Fibroblast of mammary gland (primary cell): ENCODE measurements at regions not wholly inside any gene's neighbourhood (a gene's known extent, or its start where the extent isn't known, plus 50 kb on each side); places are given as distances from the start of the nearest gene placed in this dataset.
"Not testable (repeated sequence)": the region's sequence is repeated elsewhere in the genome, so short reads cannot be mapped to it uniquely, and the experiment has no call there.

Source experiments
- DNase-seq: peaks from one replicate; pipeline ENCODE4 v3.0.0-alpha.2; 2010; ENCODE audit warnings: low read depth
- H3K4me3 ChIP-seq: 2 replicates; pipeline ENCODE4 v1.5.1; 2011; ENCODE audit warnings: low read depth, mild to moderate bottlenecking, low read length, moderate library complexity; ENCODE audit not compliant: control insufficient read depth
- TF ChIP-seq, protein P1 (sequence below): conservative IDR thresholded peaks from 2 replicates; pipeline ENCODE4 v1.5.1; 2011; ENCODE audit warnings: low read depth, low read length, inconsistent platforms; ENCODE audit not compliant: control insufficient read depth, insufficient read depth

DNA sequence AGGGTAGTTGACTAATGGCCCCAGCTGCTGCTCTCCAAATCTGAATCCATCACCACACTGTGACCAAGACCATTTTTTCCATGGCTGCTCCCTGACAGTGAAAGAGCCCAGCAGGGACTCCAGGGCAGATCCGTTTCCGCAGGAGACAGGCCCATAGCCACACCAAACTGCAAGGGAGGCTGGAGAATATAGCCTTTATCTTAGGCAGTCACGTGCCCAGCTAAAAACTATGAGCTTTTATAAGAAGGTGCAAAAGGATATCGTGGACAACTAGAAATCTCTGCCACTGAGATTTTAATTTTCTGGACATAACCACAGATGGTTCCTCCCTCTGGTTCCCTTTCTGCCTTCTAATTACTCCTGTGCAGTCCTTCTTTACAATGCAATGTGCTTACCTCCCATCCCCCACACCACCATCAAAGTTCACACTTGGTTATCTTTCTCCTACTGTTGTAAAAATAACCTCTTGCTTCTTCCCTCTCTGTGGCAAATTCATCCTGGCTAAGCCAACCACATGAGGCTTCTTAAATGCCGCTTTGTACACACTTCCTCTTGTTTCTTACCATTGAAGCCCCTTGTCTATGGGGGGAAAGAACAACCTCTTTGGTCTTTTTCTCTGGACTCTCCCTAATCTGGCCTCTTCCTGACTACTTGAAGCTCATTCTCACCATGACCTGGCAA lies 233.7 kb downstream of the SHQ1 start:
- TF ChIP-seq, protein P1, sequence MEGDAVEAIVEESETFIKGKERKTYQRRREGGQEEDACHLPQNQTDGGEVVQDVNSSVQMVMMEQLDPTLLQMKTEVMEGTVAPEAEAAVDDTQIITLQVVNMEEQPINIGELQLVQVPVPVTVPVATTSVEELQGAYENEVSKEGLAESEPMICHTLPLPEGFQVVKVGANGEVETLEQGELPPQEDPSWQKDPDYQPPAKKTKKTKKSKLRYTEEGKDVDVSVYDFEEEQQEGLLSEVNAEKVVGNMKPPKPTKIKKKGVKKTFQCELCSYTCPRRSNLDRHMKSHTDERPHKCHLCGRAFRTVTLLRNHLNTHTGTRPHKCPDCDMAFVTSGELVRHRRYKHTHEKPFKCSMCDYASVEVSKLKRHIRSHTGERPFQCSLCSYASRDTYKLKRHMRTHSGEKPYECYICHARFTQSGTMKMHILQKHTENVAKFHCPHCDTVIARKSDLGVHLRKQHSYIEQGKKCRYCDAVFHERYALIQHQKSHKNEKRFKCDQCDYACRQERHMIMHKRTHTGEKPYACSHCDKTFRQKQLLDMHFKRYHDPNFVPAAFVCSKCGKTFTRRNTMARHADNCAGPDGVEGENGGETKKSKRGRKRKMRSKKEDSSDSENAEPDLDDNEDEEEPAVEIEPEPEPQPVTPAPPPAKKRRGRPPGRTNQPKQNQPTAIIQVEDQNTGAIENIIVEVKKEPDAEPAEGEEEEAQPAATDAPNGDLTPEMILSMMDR: no peak
- no peak overlapping the region for H3K4me3 ChIP-seq
- DNase-seq: no peak

DNA sequence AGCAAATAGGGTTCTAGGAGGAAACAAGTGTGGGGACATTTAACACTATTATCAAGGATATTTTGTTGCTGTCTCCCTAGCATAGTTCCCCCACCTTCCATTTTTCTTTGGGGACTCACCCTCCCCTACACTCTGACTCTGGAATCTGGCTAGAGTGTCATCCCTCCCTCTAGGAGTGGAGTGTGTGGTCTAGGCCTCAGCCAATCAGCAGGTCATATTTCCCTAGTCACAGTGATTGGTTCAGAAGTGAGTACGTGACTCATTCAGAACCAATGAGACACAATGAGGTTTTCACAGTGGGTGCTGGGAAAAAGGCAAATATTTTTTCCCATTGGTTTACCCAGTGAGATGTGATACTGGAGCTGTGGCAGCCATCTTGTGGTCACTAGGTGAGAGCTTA lies 234.4 kb downstream of the SHQ1 start:
- TF ChIP-seq, protein P1: no peak
- no peak overlapping the region for H3K4me3 ChIP-seq
- DNase-seq: no peak

DNA sequence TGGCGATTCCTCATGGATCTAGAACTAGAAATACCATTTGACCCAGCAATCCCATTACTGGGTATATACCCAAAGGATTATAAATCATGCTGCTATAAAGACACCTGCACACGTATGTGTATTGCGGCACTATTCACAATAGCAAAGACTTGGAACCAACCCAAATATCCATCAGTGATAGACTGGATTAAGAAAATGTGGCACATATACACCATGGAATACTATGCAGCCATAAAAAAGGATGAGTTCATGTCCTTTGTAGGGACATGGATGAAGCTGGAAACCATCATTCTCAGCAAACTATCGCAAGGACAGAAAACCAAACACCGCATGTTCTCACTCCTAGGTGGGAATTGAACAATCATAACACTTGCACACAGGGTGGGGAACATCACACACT lies 239.1 kb downstream of the SHQ1 start:
- not testable (repeated sequence) for DNase-seq

DNA sequence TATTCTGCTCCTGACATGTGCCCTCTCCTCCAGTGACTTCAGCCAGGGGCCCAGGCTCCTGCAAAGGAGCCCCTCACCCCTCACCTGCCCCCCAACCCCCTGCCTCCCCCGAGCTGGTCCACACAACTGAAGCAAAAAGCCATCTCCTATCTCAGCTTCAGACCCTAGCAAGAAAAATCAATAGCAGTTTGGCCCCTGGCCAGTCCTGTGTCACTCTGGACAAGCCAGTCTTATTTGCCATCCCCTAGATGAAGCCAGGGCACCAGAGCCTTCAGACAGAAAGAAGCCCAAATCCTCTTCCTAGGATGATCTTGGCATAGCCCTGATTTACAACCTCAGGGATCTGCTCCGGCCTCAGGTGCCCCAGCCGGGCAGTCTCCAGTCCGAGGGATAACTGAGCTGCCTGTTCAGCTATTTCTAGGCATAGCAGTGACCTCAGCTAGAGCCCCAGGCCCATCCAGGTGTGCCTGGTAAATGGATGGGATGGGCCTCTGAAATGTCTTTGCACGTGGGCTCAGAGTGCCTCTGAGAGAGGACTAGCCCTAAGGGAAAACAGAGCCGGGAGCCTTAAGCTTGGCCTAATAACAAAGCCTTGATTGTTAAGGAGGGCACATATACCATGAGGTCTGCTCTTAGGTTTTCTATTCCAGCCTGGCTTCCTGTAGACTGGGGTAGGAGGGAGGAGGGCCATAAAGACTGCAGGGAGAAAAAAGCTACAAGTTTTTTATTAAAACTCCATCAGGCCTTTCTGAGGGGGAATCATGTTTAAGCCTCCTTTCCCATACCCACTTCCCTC lies 242.0 kb downstream of the SHQ1 start:
- DNase-seq: no peak
- TF ChIP-seq, protein P1: no peak
- H3K4me3 ChIP-seq: no peak overlapping the region

More for the DNA sequence above, 239.1 kb downstream of the SHQ1 start:
- not testable (repeated sequence) for H3K4me3 ChIP-seq

DNA sequence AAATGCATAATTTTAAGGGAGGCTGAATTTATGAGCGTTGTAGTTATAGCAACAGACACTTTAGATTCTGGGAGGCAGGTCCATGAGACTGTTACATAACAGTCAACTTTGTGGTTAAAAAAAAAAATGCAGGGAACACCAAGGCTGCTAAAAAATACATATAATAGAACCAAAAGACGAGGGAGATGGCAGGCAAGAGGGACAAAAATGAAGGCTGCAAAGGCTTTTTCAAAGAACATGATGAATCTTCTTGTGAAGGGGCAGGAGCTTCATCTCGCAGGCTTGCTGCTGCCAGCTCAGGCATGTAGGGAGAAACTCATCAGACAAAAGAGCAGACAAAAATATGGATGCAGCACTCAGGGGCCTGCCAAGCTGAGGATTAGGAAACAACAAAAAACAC lies 243.9 kb downstream of the SHQ1 start:
- TF ChIP-seq, protein P1: no peak
- DNase-seq: no peak
- H3K4me3 ChIP-seq: no peak overlapping the region

DNA sequence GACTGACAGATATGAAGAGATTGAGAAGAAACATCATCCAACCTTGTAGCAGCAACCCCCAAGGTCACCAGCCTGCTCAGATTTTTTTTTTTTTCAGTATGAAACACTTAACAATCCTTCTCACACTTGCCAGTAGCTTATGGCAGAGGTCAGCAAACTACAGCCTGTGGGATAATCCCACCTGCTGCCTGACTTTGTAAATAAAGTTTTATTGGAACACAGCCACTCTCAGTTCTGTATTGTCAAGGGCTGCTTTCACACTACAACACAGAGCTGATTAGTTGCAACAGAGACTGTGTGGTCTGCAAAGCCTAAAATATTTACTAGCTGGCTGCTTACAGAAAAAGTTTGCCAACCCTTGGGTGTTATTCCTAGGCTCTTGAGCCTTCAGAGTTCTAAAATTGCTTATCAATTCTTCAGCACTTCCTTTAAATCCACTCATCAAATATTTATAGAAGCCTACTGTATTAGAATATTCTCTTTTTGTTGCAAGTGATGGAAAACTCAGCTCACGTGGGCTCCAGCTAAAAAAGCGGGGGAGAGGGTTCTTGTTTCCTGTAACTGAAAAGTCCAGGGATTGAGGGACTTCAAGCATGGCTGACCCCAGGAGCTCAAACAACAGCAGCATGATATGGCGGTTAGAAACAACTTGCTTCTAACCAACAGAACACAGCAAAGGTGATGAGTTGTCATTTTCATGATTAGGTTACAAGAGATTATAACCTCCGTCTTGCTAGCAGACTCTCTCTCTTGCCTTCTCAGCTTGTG lies 246.1 kb downstream of the SHQ1 start:
- TF ChIP-seq, protein P1: no peak
- no peak overlapping the region for H3K4me3 ChIP-seq
- DNase-seq: no peak

DNA sequence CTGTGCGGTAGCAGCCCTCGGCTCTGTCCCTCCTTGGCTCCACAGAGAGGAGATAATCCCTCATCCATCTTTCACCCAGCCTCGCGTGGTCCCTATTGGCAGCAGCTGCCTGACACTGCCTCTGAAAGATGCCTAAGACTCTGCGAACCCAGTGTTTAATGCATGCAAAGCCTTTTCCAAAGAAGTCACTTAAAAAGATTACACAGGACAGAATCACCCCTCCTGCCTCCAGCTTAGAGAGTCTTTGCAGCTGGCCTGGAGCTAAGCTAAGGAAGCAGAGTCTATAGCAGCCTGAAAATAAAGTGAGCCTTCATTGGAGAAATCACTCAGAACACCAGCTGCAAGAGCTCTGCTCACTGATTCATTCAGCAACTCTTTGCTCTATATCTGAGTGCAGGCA lies 247.2 kb downstream of the SHQ1 start:
- no peak for DNase-seq
- H3K4me3 ChIP-seq: no peak overlapping the region
- TF ChIP-seq, protein P1: no peak
